Urinary bladder (tissue), 3 donors: ENCODE measurements at regions not wholly inside any gene's neighbourhood (a gene's known extent, or its start where the extent isn't known, plus 50 kb on each side); places are given as distances from the start of the nearest gene placed in this dataset.
"Not testable (repeated sequence)": the region's sequence is repeated elsewhere in the genome, so short reads cannot be mapped to it uniquely, and the experiment has no call there.

Experiments
- DNase-seq: peaks from one replicate; pipeline ENCODE4 v3.0.0-alpha.2; 2015; ENCODE audit errors: extremely low spot score
- H3K27ac ChIP-seq: one replicate; pipeline ENCODE4 v1.5.1; 2013; ENCODE audit warnings: low read depth, mild to moderate bottlenecking, moderate library complexity
- H3K36me3 ChIP-seq: one replicate; pipeline ENCODE4 v1.6.1; 2013; ENCODE audit warnings: mild to moderate bottlenecking, moderate library complexity; ENCODE audit not compliant: insufficient read depth
- H3K4me1 ChIP-seq: one replicate; pipeline ENCODE4 v1.6.1; 2013; ENCODE audit warnings: mild to moderate bottlenecking, moderate library complexity; ENCODE audit not compliant: insufficient read depth
- H3K4me3 ChIP-seq: one replicate; pipeline ENCODE4 v1.5.1; 2013; ENCODE audit warnings: low read depth, low read length
- WGBS: extraction: QIAGEN DNeasy Blood & Tissue Kit; methylation state at CpG from one replicate; pipeline ENCODE4 v1.1.7; 2013; 5-methylcytosine and 5-hydroxymethylcytosine counted together
- donor health status: healthy with polysubstance abuse.
- donor health status: healthy.

DNA sequence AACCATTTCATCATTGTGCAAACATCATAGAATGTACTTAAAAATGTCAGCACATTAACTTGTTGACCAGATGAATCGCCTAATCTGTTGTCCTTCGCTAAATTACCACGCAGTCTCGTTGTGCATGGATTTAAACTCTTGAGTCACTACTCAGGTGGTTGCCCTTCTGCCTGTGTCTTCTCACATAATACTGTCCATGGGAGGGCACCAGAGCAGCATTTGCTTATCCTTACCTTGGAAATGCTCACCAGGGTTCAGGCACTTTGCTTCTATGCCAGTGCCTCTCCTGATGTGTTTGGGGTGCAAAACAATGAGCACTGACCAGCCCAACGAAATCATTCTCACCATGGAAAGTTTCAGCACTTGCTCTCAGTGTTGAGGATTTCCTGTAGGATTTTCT is 559.9 kb downstream of the RWDD3 start:
- H3K4me3 ChIP-seq: no peak overlapping the region
- H3K36me3 ChIP-seq: no peaks in the 10 kb centered on the region
- WGBS: 69% methylated on average over 5 of the region's 5 CpGs
- no peak for DNase-seq
- no peak overlapping the region for H3K27ac ChIP-seq
- no peaks in the 10 kb centered on the region for H3K4me1 ChIP-seq

DNA sequence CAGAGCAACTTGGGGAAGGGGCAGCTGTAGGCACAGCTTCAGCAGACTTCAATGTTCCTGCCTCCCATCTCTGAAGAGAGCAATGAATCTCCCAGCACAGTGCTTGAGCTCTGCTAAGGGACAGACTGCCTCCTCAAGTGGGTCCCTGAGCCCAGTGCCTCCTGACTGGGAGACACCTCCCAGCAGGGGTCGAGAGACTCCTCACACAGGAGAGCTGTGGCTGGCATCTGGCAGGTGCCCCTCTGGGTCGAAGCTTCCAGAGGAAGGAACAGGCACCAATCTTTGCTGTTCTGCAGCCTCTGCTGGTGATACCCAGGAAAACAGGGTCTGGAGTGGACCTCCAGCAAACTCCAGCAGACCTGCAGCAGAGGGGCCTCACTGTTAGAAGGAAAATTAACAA is 563.8 kb downstream of the RWDD3 start:
- H3K4me3 ChIP-seq, H3K27ac ChIP-seq, H3K36me3 ChIP-seq, DNase-seq, H3K4me1 ChIP-seq: not testable (repeated sequence)
- WGBS: 84% methylated on average over 2 of the region's 2 CpGs

DNA sequence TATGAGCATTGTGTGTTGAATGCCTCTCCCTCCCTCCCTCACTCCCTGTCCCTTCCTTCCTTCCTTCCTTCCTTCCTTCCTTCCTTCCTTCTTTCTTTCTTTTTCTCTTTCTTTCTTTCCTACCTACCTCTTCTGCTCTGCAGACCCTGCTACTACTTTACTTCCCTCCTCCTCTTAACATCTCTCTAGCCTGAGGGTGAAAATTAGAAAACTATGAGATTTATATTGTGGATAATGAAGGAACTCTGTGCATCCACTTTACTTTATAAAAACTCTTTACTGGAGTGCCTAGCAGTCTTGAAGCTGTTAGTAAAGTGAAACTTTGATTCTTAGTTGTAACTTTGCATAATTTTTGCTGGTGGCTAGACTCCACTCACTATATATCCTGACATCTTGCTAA is 572.2 kb downstream of the RWDD3 start:
- no peaks in the 10 kb centered on the region for H3K36me3 ChIP-seq
- no peaks in the 10 kb centered on the region for H3K4me1 ChIP-seq
- no peak for DNase-seq
- H3K27ac ChIP-seq: no peak overlapping the region
- no peak overlapping the region for H3K4me3 ChIP-seq

DNA sequence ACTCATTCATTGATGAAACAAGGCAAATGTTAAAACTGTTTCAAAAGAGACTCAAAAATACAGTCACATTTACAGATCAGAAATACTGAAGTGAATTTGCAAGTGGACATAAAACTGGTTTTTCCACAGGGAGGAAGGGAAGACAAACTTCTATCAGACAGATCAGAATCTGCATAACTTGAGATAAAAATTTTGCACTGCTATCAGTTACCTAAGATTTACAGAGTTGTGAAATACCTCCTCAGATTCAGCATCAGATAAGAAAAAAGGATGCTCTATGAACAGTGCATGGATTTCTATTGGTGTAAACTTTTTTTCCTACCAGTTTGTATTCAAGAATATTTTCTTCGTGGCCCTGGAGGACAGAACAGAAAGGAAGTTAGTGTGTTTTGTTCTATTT is 575.4 kb downstream of the RWDD3 start:
- WGBS: 57% methylated on average over 1 of the region's 1 CpG
- no peak overlapping the region for H3K4me3 ChIP-seq
- no peaks in the 10 kb centered on the region for H3K4me1 ChIP-seq
- H3K27ac ChIP-seq: no peak overlapping the region
- DNase-seq: no peak
- no peaks in the 10 kb centered on the region for H3K36me3 ChIP-seq

- DNase-seq: no peak
- Histone ChIP-seq H3K36me3 (no peaks in the 10 kb centered on the region), H3K27ac (no peak overlapping the region), H3K4me3 (no peak overlapping the region), H3K4me1 (no peaks in the 10 kb centered on the region)
- WGBS: 43% methylated on average over 2 of the region's 2 CpGs
These were observed 581.5 kb downstream of the RWDD3 start for GRCh38 chr1:95815511-95815910.

DNA sequence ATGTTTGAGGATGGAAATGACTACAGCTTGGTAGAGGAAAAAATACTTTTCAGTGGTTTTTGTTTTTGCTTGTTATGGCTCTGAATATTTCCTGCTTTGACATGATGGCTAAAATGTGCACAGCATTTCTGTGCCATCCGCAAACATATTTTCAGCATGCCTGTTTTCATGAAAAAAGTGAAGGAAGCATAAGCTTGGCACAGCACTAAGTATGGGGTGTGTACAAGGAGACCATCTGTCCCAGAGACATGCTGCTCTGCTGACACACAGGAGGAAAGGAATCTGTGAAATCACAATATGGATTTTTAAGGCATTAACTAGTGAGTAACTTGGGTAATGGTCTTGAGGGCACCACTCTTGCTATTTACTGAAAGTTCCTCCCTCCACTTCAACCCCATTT is 595.5 kb downstream of the RWDD3 start:
- no peak for DNase-seq
- Histone ChIP-seq H3K4me3 (no peak overlapping the region), H3K36me3 (no peaks in the 10 kb centered on the region), H3K4me1 (no peaks in the 10 kb centered on the region), H3K27ac (no peak overlapping the region)
- WGBS: 97% methylated on average over 1 of the region's 1 CpG

DNA sequence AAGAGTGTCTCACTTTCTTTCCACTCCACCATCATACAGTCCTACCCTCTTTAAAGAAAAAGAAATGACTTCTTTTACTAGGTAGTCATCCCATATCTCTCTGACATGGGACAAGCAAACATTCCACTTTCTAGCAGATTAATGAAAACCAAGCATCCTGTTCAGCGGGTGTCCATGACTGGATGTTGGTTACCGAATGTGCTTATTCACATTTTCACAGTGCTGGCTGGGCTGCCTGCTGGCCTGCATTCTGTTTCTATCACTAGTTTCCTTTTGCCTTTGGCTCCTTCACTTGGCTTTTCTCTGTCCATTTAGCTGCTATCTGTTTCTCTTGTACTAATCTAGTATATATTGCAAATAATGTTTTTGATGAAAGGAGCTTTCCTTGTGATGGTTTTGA is 598.4 kb downstream of the RWDD3 start:
- H3K36me3 ChIP-seq: no peaks in the 10 kb centered on the region
- no peak for DNase-seq
- no peak overlapping the region for H3K27ac ChIP-seq
- H3K4me1 ChIP-seq: no peaks in the 10 kb centered on the region
- 56% methylated on average over 2 of the region's 2 CpGs for WGBS
- no peak overlapping the region for H3K4me3 ChIP-seq

GRCh38 chr1:95849439-95849838 is 615.4 kb downstream of the RWDD3 start:
- WGBS: 90% methylated on average over 2 of the region's 2 CpGs

GRCh38 chr1:95850165-95850649 is 616.2 kb downstream of the RWDD3 start:
- no peak overlapping the region for H3K27ac ChIP-seq
- H3K4me3 ChIP-seq: no peak overlapping the region
- no peak for DNase-seq
- no peaks in the 10 kb centered on the region for H3K36me3 ChIP-seq
- WGBS: 92% methylated on average over 1 of the region's 1 CpG
- H3K4me1 ChIP-seq: no peaks in the 10 kb centered on the region

More at GRCh38 chr1:95849439-95849838, 615.4 kb downstream of the RWDD3 start:
- H3K36me3 ChIP-seq: no peaks in the 10 kb centered on the region
- no peaks in the 10 kb centered on the region for H3K4me1 ChIP-seq
- no peak for DNase-seq
- H3K27ac ChIP-seq: no peak overlapping the region
- no peak overlapping the region for H3K4me3 ChIP-seq

- Histone ChIP-seq H3K4me1 (no peaks in the 10 kb centered on the region), H3K4me3 (no peak overlapping the region), H3K36me3 (no peaks in the 10 kb centered on the region), H3K27ac (no peak overlapping the region)
- no peak for DNase-seq
- 92% methylated on average over 3 of the region's 3 CpGs for WGBS
These were observed 616.8 kb downstream of the RWDD3 start for GRCh38 chr1:95850763-95851162.

GRCh38 chr1:95852483-95853070 is 618.6 kb downstream of the RWDD3 start:
- no peaks in the 10 kb centered on the region for H3K4me1 ChIP-seq
- 85% methylated on average over 7 of the region's 7 CpGs for WGBS
- DNase-seq: no peak

GRCh38 chr1:95854457-95854856 is 620.4 kb downstream of the RWDD3 start:
- Histone ChIP-seq H3K27ac (no peak overlapping the region), H3K4me1 (no peaks in the 10 kb centered on the region), H3K4me3 (no peak overlapping the region), H3K36me3 (no peaks in the 10 kb centered on the region)
- 68% methylated on average over 4 of the region's 4 CpGs for WGBS
- DNase-seq: no peak

More at GRCh38 chr1:95852483-95853070, 618.6 kb downstream of the RWDD3 start:
- Histone ChIP-seq H3K4me3 (no peak overlapping the region), H3K27ac (no peak overlapping the region), H3K36me3 (no peaks in the 10 kb centered on the region)

- WGBS: 82% methylated on average over 2 of the region's 2 CpGs
- Histone ChIP-seq H3K27ac (no peak overlapping the region), H3K4me1 (no peaks in the 10 kb centered on the region), H3K4me3 (no peak overlapping the region), H3K36me3 (no peaks in the 10 kb centered on the region)
- no peak for DNase-seq
These were observed 629.1 kb downstream of the RWDD3 start for GRCh38 chr1:95863086-95863485.

DNA sequence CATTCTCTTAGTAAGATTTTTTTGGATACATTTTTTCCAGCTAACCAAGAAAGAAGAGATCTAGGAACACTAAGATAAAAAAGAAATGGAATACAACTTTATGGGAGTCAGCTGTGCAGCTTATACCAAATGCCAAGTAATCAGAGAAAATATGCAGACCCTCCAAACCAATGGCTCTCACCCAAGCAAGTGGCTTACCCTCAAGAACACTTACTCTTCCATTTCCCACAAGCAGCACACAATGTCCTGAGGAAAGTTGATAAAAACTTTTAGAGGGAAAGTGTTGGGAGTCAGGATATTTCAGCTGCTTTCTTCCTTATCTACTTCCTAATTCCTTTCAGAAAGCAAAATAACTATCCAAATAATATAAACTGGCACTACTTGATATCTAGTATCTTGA is 631.8 kb downstream of the RWDD3 start:
- H3K36me3 ChIP-seq: no peaks in the 10 kb centered on the region
- DNase-seq: no peak
- H3K27ac ChIP-seq: no peak overlapping the region
- no peak overlapping the region for H3K4me3 ChIP-seq
- no peaks in the 10 kb centered on the region for H3K4me1 ChIP-seq

DNA sequence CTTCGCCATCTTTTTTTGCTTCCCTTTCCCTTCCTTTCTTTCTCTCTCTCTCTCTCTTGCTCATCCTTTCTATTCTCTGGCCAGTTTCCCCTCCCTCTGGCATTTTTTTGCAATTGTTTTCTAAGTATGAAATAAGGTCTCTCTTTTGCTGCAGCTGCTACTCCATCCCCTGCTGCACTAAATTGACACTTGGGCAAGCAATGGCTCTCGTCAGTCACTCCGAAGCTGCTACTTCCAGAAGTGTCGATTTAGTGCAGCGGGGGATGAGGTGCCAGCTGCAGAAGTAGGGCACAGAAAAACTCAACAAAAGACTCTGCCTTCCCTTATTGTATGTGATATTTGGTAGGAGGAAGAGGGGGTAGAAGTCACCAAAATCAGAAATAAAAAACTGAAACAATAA is 642.3 kb downstream of the RWDD3 start:
- 80% methylated on average over 5 of the region's 5 CpGs for WGBS
- no peaks in the 10 kb centered on the region for H3K36me3 ChIP-seq
- DNase-seq: no peak
- H3K27ac ChIP-seq: no peak overlapping the region
- H3K4me1 ChIP-seq: no peaks in the 10 kb centered on the region
- no peak overlapping the region for H3K4me3 ChIP-seq
